ENCODE measurements at regions not wholly inside any gene's neighbourhood (a gene's known extent, or its start where the extent isn't known, plus 50 kb on each side); places are given as distances from the start of the nearest gene placed in this dataset.

- ATAC-seq, result no peak
- TF ChIP-seq TCF4 (CRISPR knock-in tag; IDR thresholded peaks at IDR 0.05; ENCODE audit: borderline replicate concordance), result no peak
- no peak for TF ChIP-seq RARB (CRISPR knock-in tag; IDR thresholded peaks at IDR 0.05)
- no peak for TF ChIP-seq ZFP30 (CRISPR knock-in tag; IDR thresholded peaks at IDR 0.05)
- TF ChIP-seq ARNTL (CRISPR knock-in tag; IDR thresholded peaks at IDR 0.05; ENCODE audit: borderline replicate concordance, low read depth), result no peak
- TF ChIP-seq TOX (CRISPR knock-in tag; IDR thresholded peaks at IDR 0.05; ENCODE audit: borderline replicate concordance), result no peak
Measured at GRCh38 chr18:46273861-46274260, 169.7 kb downstream of the HAUS1 start.

- TF ChIP-seq OSR1 (CRISPR knock-in tag; IDR thresholded peaks at IDR 0.05) (no peak), ZNF8 (CRISPR knock-in tag; IDR thresholded peaks at IDR 0.05) (no peak)
- ATAC-seq, result no peak
Measured at GRCh38 chr18:46274266-46274665, 170.1 kb downstream of the HAUS1 start.

GRCh38 chr18:46275370-46275769, 171.2 kb downstream of the HAUS1 start:
- ATAC-seq, result no peak
- no peak for TF ChIP-seq OSR1 (CRISPR knock-in tag; IDR thresholded peaks at IDR 0.05)
- TF ChIP-seq GLIS3 (CRISPR knock-in tag; IDR thresholded peaks at IDR 0.05), result no peak
- TF ChIP-seq PPARA (CRISPR knock-in tag; IDR thresholded peaks at IDR 0.05; ENCODE audit: borderline replicate concordance), result no peak
- TF ChIP-seq TOX (CRISPR knock-in tag; IDR thresholded peaks at IDR 0.05; ENCODE audit: borderline replicate concordance), result no peak
- no peak for TF ChIP-seq CSRNP3 (CRISPR knock-in tag; IDR thresholded peaks at IDR 0.05)

- TF ChIP-seq CREB5 (CRISPR knock-in tag; IDR thresholded peaks at IDR 0.05; ENCODE audit: low read depth), result no peak
- no peak for TF ChIP-seq TSHZ2 (CRISPR knock-in tag; IDR thresholded peaks at IDR 0.05)
- no peak for TF ChIP-seq ZNF8 (CRISPR knock-in tag; IDR thresholded peaks at IDR 0.05)
- TF ChIP-seq TCF4 (CRISPR knock-in tag; IDR thresholded peaks at IDR 0.05; ENCODE audit: borderline replicate concordance), result no peak
- TF ChIP-seq ZFP3 (CRISPR knock-in tag; IDR thresholded peaks at IDR 0.05), result no peak
- no peak for ATAC-seq
Measured at GRCh38 chr18:46276748-46277147, 172.6 kb downstream of the HAUS1 start.

- ATAC-seq, result peak; percentile 72
- TF ChIP-seq ZFP3 (CRISPR knock-in tag; IDR thresholded peaks at IDR 0.05) (no peak), ZNF8 (CRISPR knock-in tag; IDR thresholded peaks at IDR 0.05) (no peak), PATZ1 (CRISPR knock-in tag; IDR thresholded peaks at IDR 0.05; ENCODE audit: borderline replicate concordance) (peak; percentile 89; the same call in 1 of the 2 replicates)
Measured at GRCh38 chr18:46278481-46279465, 174.6 kb downstream of the HAUS1 start.

- TF ChIP-seq ZNF565 (CRISPR knock-in tag; conservative IDR thresholded peaks at IDR 0.05; ENCODE audit: low read depth) (no peak), PPARA (CRISPR knock-in tag; IDR thresholded peaks at IDR 0.05; ENCODE audit: borderline replicate concordance) (no peak), ISL1 (CRISPR knock-in tag; IDR thresholded peaks at IDR 0.05) (no peak), CSDC2 (CRISPR knock-in tag; IDR thresholded peaks at IDR 0.05) (no peak), RARB (CRISPR knock-in tag; IDR thresholded peaks at IDR 0.05) (no peak)
- ATAC-seq, result no peak
Measured at GRCh38 chr18:46279673-46280072, 175.5 kb downstream of the HAUS1 start.

Measured in SK-N-SH treated with all-trans-retinoic acid at 6 μM for 48 hours (cell line).